NT2/D1 (cell line): ENCODE measurements at regions not wholly inside any gene's neighbourhood (a gene's known extent, or its start where the extent isn't known, plus 50 kb on each side); places are given as distances from the start of the nearest gene placed in this dataset.

ENCODE experiments used
- SUZ12 ChIP-seq: IDR thresholded peaks from 2 replicates; pipeline ENCODE4 v1.6.1; 2011; ENCODE audit not compliant: insufficient read length, insufficient read depth; ENCODE audit errors: extremely low read depth
- YY1 ChIP-seq: IDR thresholded peaks from 2 replicates; pipeline ENCODE4 v1.6.1; 2011; ENCODE audit not compliant: insufficient read length, insufficient read depth
- ZNF274 ChIP-seq: IDR thresholded peaks from 2 replicates; pipeline ENCODE4 v1.6.1; 2011; ENCODE audit warnings: mild to moderate bottlenecking, low read depth, low read length

GRCh38 chrX:102042372-102043325, 82.8 kb upstream of the TCEAL2 start:
- TF ChIP-seq ZNF274 (no peak), SUZ12 (no peak), YY1 (no peak)
